H9 (cell line): ENCODE measurements at regions not wholly inside any gene's neighbourhood (a gene's known extent, or its start where the extent isn't known, plus 50 kb on each side); places are given as distances from the start of the nearest gene placed in this dataset.

Experiments used
- DNase-seq: peaks from one replicate; pipeline ENCODE4 v3.0.0-alpha.2; 2017
- H2AFZ ChIP-seq: one replicate; pipeline ENCODE4 v1.6.1; 2013; ENCODE audit warnings: mild to moderate bottlenecking, low read length, control low read depth, moderate library complexity
- H2AK5ac ChIP-seq: 2 replicates; pipeline ENCODE4 v1.6.1; 2013; ENCODE audit warnings: low read length, control low read depth, mixed read lengths; ENCODE audit not compliant: insufficient read length
- H2BK120ac ChIP-seq: one replicate; pipeline ENCODE4 v1.6.1; 2013; ENCODE audit warnings: low read depth, mild to moderate bottlenecking, low read length, control low read depth, inconsistent platforms; ENCODE audit not compliant: poor library complexity, severe bottlenecking
- H2BK12ac ChIP-seq: 2 replicates; pipeline ENCODE4 v1.6.1; 2013; ENCODE audit warnings: low read length, control low read depth, mixed read lengths, low read depth; ENCODE audit not compliant: insufficient read length
- H2BK15ac ChIP-seq: 2 replicates; pipeline ENCODE4 v1.6.1; 2013; ENCODE audit warnings: low read depth, low read length, control low read depth
- H2BK20ac ChIP-seq: one replicate; pipeline ENCODE4 v1.6.1; 2013; ENCODE audit warnings: low read depth, mild to moderate bottlenecking, low read length, control low read depth, inconsistent platforms; ENCODE audit not compliant: poor library complexity, severe bottlenecking
- H2BK5ac ChIP-seq: 2 replicates; pipeline ENCODE4 v1.6.1; 2013; ENCODE audit warnings: low read length, control low read depth, mixed read lengths; ENCODE audit not compliant: insufficient read length
- H3K14ac ChIP-seq: 2 replicates; pipeline ENCODE4 v1.6.1; 2013; ENCODE audit warnings: low read length, control low read depth; ENCODE audit not compliant: insufficient read depth
- H3K18ac ChIP-seq: 2 replicates; pipeline ENCODE4 v1.6.1; 2013; ENCODE audit warnings: low read depth, mild to moderate bottlenecking, mixed read lengths, low read length, control low read depth; ENCODE audit not compliant: insufficient read length
- H3K23ac ChIP-seq: 2 replicates; pipeline ENCODE4 v1.6.1; 2013; ENCODE audit warnings: low read length, control low read depth, mixed read lengths, low read depth; ENCODE audit not compliant: insufficient read length
- H3K23me2 ChIP-seq: 2 replicates; pipeline ENCODE4 v1.6.1; 2013; ENCODE audit warnings: low read depth, mild to moderate bottlenecking, mixed read lengths, low read length, control low read depth; ENCODE audit not compliant: insufficient read length, poor library complexity, severe bottlenecking
- H3K27ac ChIP-seq: 2 replicates; pipeline ENCODE4 v1.5.1; 2013; ENCODE audit warnings: low read length, control low read depth, mixed read lengths, low read depth; ENCODE audit not compliant: insufficient read length
- H3K27me3 ChIP-seq: 2 replicates; pipeline ENCODE4 v1.6.1; 2013; ENCODE audit warnings: low read length, control low read depth, inconsistent platforms; ENCODE audit not compliant: insufficient read depth
- H3K4ac ChIP-seq: 2 replicates; pipeline ENCODE4 v1.6.1; 2013; ENCODE audit warnings: low read depth, mild to moderate bottlenecking, control low read depth, inconsistent platforms, low read length, moderate library complexity
- H3K4me1 ChIP-seq: 2 replicates; pipeline ENCODE4 v1.6.1; 2013; ENCODE audit warnings: low read length, control low read depth, inconsistent platforms; ENCODE audit not compliant: insufficient read depth
- H3K4me2 ChIP-seq: 2 replicates; pipeline ENCODE4 v1.6.1; 2013; ENCODE audit warnings: low read length, control low read depth, mixed read lengths; ENCODE audit not compliant: insufficient read length, insufficient read depth
- H3K56ac ChIP-seq: 2 replicates; pipeline ENCODE4 v1.6.1; 2013; ENCODE audit warnings: low read depth, mild to moderate bottlenecking, mixed read lengths, low read length, control low read depth; ENCODE audit not compliant: insufficient read length
- H3K79me1 ChIP-seq: 2 replicates; pipeline ENCODE4 v1.6.1; 2013; ENCODE audit warnings: low read depth, mild to moderate bottlenecking, moderate library complexity, low read length, control low read depth, inconsistent platforms; ENCODE audit not compliant: insufficient read depth, poor library complexity, severe bottlenecking
- H3K79me2 ChIP-seq: 2 replicates; pipeline ENCODE4 v1.6.1; 2013; ENCODE audit warnings: low read length, control low read depth, inconsistent platforms; ENCODE audit not compliant: insufficient read depth
- H3K9ac ChIP-seq: 2 replicates; pipeline ENCODE4 v1.6.1; 2013; ENCODE audit warnings: low read length, control low read depth, mixed read lengths; ENCODE audit not compliant: insufficient read length; ENCODE audit errors: extremely low read depth
- H3K9me3 ChIP-seq: one replicate; pipeline ENCODE4 v1.6.1; 2013; ENCODE audit warnings: low read depth, low read length, inconsistent platforms; ENCODE audit not compliant: control insufficient read depth
- H3T11ph ChIP-seq: one replicate; pipeline ENCODE4 v1.6.1; 2013; ENCODE audit warnings: mild to moderate bottlenecking, low read length, control low read depth, inconsistent platforms
- H4K20me1 ChIP-seq: one replicate; pipeline ENCODE4 v1.6.1; 2013; ENCODE audit not compliant: control insufficient read depth, insufficient read length, insufficient read depth
- H4K5ac ChIP-seq: 2 replicates; pipeline ENCODE4 v1.6.1; 2013; ENCODE audit warnings: low read depth, mild to moderate bottlenecking, mixed read lengths, low read length, control low read depth; ENCODE audit not compliant: insufficient read length
- H4K8ac ChIP-seq: replicated peaks from 2 replicates; pipeline ENCODE4 v1.6.1; 2013; ENCODE audit warnings: low read length, control low read depth, mixed read lengths, low read depth; ENCODE audit not compliant: insufficient read length
- H4K91ac ChIP-seq: 2 replicates; pipeline ENCODE4 v1.6.1; 2013; ENCODE audit warnings: low read depth, mild to moderate bottlenecking, moderate library complexity, mixed read lengths, low read length, control low read depth; ENCODE audit not compliant: insufficient read length
- H3K27ac Mint-ChIP-seq, 3 experiments: 2 replicates in 2 of 3; 3 replicates in 1 of 3; pipeline ENCODE4 v1.8.0; 2020 to 2021; ENCODE audit warnings: mixed read lengths in 3 of 3, mild to moderate bottlenecking in 1 of 3, moderate library complexity in 1 of 3
- H3K27me3 Mint-ChIP-seq: 2 replicates; pipeline ENCODE4 v1.8.0; 2021; ENCODE audit warnings: low read depth, mild to moderate bottlenecking, moderate library complexity, mixed read lengths
- H3K36me3 Mint-ChIP-seq, 3 experiments: 2 replicates in 2 of 3; 3 replicates in 1 of 3; pipeline ENCODE4 v1.8.0; 2020 to 2021; ENCODE audit warnings: low read depth in 3 of 3, mixed read lengths in 3 of 3; ENCODE audit not compliant: insufficient read depth in 1 of 3
- H3K4me1 Mint-ChIP-seq, 2 experiments: 2 replicates each; pipeline ENCODE4 v1.8.0; 2020; ENCODE audit warnings: mixed read lengths in 2 of 2
- H3K4me3 Mint-ChIP-seq, 2 experiments: 2 replicates in 1 of 2; 3 replicates in 1 of 2; pipeline ENCODE4 v1.8.0; 2020 to 2021; ENCODE audit warnings: mild to moderate bottlenecking in 2 of 2, mixed read lengths in 2 of 2, moderate library complexity in 1 of 2
- H3K9me3 Mint-ChIP-seq, 2 experiments: 2 replicates in 1 of 2; 3 replicates in 1 of 2; pipeline ENCODE4 v1.8.0; 2020; ENCODE audit warnings: mild to moderate bottlenecking in 2 of 2, mixed read lengths in 2 of 2, moderate library complexity in 1 of 2
- CTCF ChIP-seq: fragments of 200-600 bp; sonication (generic); conservative IDR thresholded peaks from 3 replicates; pipeline ENCODE4 v1.8.0; 2021; ENCODE audit warnings: antibody characterized with exemption, mild to moderate bottlenecking
- WGBS: extraction: QIAGEN DNeasy Blood & Tissue Kit; methylation state at CpG from one replicate; pipeline ENCODE4 v1.1.7; 2013; ENCODE audit warnings: missing lambda C conversion rate, low lambda C conversion rate, mixed read lengths; ENCODE audit not compliant: insufficient read length; ENCODE audit errors: extremely low coverage; 5-methylcytosine and 5-hydroxymethylcytosine counted together

DNA sequence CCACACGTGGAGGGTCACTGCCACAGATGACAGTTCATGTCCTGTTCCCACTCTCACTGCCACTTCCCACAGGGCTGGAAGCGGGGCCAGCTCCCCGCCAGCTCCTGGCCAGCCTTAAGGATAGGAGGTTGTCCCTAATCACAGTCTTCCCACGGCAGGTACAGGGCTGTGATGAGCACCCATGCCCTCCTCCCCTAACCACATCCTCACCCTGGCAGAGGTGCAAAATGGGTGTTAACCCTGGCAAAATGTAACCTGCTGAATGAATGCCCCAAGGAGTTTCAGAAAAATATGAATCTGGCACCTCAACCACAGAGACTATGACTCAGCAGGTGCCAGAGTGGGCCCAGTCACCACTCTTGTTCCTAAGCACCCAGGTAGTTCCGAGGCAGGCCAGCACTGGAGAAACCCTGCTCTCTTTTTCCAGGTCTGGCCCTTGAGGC is 185.1 kb upstream of the TPM1 start:
- H3K79me2 ChIP-seq = no peaks in the 10 kb centered on the region
- no peak overlapping the region for H2BK5ac ChIP-seq
- H3K36me3 Mint-ChIP-seq = peaks cover 7 to 18% (median 9%) of the 10 kb centered on the region in 3 experiments; a peak in 4 of 7 replicates
- H3K4me3 Mint-ChIP-seq = no peak overlapping the region
- no peaks in the 10 kb centered on the region for H3K27me3 ChIP-seq
- H2AK5ac ChIP-seq = no peak overlapping the region
- no peak overlapping the region for H2BK15ac ChIP-seq
- WGBS = no CpG with 5 or more reads among the region's 5 CpGs
- H3K4me2 ChIP-seq = no peak overlapping the region
- no peak overlapping the region for H3T11ph ChIP-seq
- peak overlapping the region; percentile 9 for H4K91ac ChIP-seq
- H3K9ac ChIP-seq = no peak overlapping the region
- no peak overlapping the region for H3K27ac ChIP-seq
- H3K56ac ChIP-seq = no peak overlapping the region
- H2BK12ac ChIP-seq = no peak overlapping the region
- no peak for TF ChIP-seq CTCF
- H3K4me1 ChIP-seq = peaks cover 6% of the 10 kb centered on the region; the same call in 1 of the 2 replicates
- DNase-seq = no peak
- H3K9me3 Mint-ChIP-seq = peaks cover 12 to 16% of the 10 kb centered on the region in 2 experiments; a peak in 4 of 5 replicates
- no peak overlapping the region; the same call in 1 of the 2 replicates for H3K14ac ChIP-seq
- H4K8ac ChIP-seq = no peak overlapping the region
- H3K79me1 ChIP-seq = no peaks in the 10 kb centered on the region
- H3K23me2 ChIP-seq = no peaks in the 10 kb centered on the region
- H3K23ac ChIP-seq = no peak overlapping the region
- H4K5ac ChIP-seq = no peak overlapping the region
- no peak overlapping the region for H2BK20ac ChIP-seq
- no peak overlapping the region for H3K18ac ChIP-seq
- H2BK120ac ChIP-seq = no peak overlapping the region
- no peak overlapping the region for H3K4ac ChIP-seq
- no peak overlapping the region for H2AFZ ChIP-seq
- H4K20me1 ChIP-seq = no peaks in the 10 kb centered on the region
- H3K27ac Mint-ChIP-seq = 0 out of 7 replicates have a peak overlapping the region, but pooled peaks of 1 of the 3 experiments have one; percentile 7
- H3K27me3 Mint-ChIP-seq = peaks cover 3% of the 10 kb centered on the region
- H3K4me1 Mint-ChIP-seq = peaks cover 25 to 27% of the 10 kb centered on the region in 2 experiments
- H3K9me3 ChIP-seq = no peaks in the 10 kb centered on the region
